GM21367 (cell line): ENCODE measurements at regions not wholly inside any gene's neighbourhood (a gene's known extent, or its start where the extent isn't known, plus 50 kb on each side); places are given as distances from the start of the nearest gene placed in this dataset.
"Not testable (repeated sequence)": the region's sequence is repeated elsewhere in the genome, so short reads cannot be mapped to it uniquely, and the experiment has no call there.

Source experiments
- ATAC-seq: cut with Tn5 transposase; IDR thresholded peaks from one replicate; pipeline ENCODE4 v1.9.1; 2021; ENCODE audit not compliant: unreplicated experiment

- ATAC-seq, result no peak
Observed at GRCh38 chr14:105635560-105635959, 109.2 kb downstream of the TMEM121 start.

- ATAC-seq, result not testable (repeated sequence)
Observed at GRCh38 chr14:105636021-105636420, 109.6 kb downstream of the TMEM121 start.

GRCh38 chr14:105636935-105637334 lies 110.6 kb downstream of the TMEM121 start:
- ATAC-seq, result no peak

- not testable (repeated sequence) for ATAC-seq
Observed at GRCh38 chr14:105637345-105637744, 111.0 kb downstream of the TMEM121 start.

GRCh38 chr14:105639969-105640931 lies 113.9 kb downstream of the TMEM121 start:
- not testable (repeated sequence) for ATAC-seq

- ATAC-seq, result no peak
Observed at GRCh38 chr14:105641075-105641937, 114.9 kb downstream of the TMEM121 start.

- ATAC-seq, result not testable (repeated sequence)
Observed at GRCh38 chr14:105641951-105642350, 115.6 kb downstream of the TMEM121 start.

- not testable (repeated sequence) for ATAC-seq
Observed at GRCh38 chr14:105642486-105642885, 116.1 kb downstream of the TMEM121 start.

GRCh38 chr14:105643406-105644052 lies 117.1 kb downstream of the TMEM121 start:
- not testable (repeated sequence) for ATAC-seq

GRCh38 chr14:105644053-105644435 lies 117.7 kb downstream of the TMEM121 start:
- not testable (repeated sequence) for ATAC-seq

GRCh38 chr14:105644457-105644856 lies 118.1 kb downstream of the TMEM121 start:
- ATAC-seq, result not testable (repeated sequence)

- ATAC-seq, result not testable (repeated sequence)
Observed at GRCh38 chr14:105644891-105645290, 118.5 kb downstream of the TMEM121 start.

GRCh38 chr14:105645389-105645788 lies 119.0 kb downstream of the TMEM121 start:
- ATAC-seq, result not testable (repeated sequence)

GRCh38 chr14:105646175-105646574 lies 119.8 kb downstream of the TMEM121 start:
- ATAC-seq, result no peak

- ATAC-seq, result not testable (repeated sequence)
Observed at GRCh38 chr14:105646711-105647281, 120.4 kb downstream of the TMEM121 start.

- not testable (repeated sequence) for ATAC-seq
Observed at GRCh38 chr14:105647426-105647783, 121.0 kb downstream of the TMEM121 start.

- ATAC-seq, result no peak
Observed at GRCh38 chr14:105647784-105648608, 121.6 kb downstream of the TMEM121 start.

GRCh38 chr14:105648609-105649535 lies 122.5 kb downstream of the TMEM121 start:
- ATAC-seq, result not testable (repeated sequence)

GRCh38 chr14:105652317-105652716 lies 125.9 kb downstream of the TMEM121 start:
- ATAC-seq, result not testable (repeated sequence)
